ENCODE measurements at regions not wholly inside any gene's neighbourhood (a gene's known extent, or its start where the extent isn't known, plus 50 kb on each side); places are given as distances from the start of the nearest gene placed in this dataset.

- TF ChIP-seq CTCF (IDR thresholded peaks at IDR 0.05) (no peak), POLR2A (IDR thresholded peaks at IDR 0.05) (no peak)
These were observed 89.1 kb upstream of the IER5L start for GRCh38 chr9:129267141-129267540.
